ENCODE measurements at regions not wholly inside any gene's neighbourhood (a gene's known extent, or its start where the extent isn't known, plus 50 kb on each side); places are given as distances from the start of the nearest gene placed in this dataset.

DNA sequence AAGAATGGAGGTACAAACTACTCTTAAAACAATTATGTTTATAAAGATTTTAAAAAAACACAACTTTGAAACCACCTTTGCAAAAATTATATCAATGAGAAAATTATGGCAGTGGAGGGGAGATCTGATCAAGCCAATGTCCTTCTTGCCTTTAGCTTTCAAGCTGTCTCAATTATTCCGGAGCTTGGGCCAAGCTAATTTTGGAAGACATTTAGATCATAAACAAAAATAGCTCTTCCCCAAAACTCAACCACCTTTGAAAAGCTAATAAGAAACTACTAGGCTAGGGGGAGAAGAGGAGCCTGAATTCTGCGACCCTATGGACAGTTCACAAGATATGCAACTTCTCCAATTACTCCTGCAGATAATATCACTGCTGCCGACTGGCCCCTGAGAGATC, 263.3 kb downstream of the ICE1 start:
- TF ChIP-seq, protein P1, sequence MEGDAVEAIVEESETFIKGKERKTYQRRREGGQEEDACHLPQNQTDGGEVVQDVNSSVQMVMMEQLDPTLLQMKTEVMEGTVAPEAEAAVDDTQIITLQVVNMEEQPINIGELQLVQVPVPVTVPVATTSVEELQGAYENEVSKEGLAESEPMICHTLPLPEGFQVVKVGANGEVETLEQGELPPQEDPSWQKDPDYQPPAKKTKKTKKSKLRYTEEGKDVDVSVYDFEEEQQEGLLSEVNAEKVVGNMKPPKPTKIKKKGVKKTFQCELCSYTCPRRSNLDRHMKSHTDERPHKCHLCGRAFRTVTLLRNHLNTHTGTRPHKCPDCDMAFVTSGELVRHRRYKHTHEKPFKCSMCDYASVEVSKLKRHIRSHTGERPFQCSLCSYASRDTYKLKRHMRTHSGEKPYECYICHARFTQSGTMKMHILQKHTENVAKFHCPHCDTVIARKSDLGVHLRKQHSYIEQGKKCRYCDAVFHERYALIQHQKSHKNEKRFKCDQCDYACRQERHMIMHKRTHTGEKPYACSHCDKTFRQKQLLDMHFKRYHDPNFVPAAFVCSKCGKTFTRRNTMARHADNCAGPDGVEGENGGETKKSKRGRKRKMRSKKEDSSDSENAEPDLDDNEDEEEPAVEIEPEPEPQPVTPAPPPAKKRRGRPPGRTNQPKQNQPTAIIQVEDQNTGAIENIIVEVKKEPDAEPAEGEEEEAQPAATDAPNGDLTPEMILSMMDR (conservative IDR thresholded peaks at IDR 0.05; ENCODE audit: low read depth), result no peak
- no peak for DNase-seq (ENCODE audit: low spot score)
- ChIA-PET POLR2A (ENCODE audit: low non-redundant PET) (no interaction called here), CTCF (no interaction called here)
- no peak overlapping the region for H3K27ac ChIP-seq

DNA sequence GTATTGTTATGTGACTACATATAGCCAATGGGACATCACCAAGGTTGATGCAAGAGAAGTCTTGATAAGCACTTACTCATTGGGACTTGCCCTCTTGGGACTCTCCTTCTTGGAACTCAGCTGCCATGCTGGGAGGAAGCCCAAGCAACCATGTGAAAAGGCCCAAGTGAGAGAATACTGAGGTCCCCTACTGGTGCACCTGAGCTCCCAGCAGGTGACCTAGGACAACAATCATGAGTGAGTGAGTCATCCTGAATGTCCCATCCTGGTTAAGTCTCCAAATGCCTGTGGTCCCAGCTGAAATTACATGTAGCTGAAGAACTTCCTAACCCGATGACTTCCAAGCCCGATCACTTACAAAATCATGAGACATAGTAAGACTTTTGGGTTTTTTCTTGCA, 260.7 kb downstream of the ICE1 start:
- POLR2A ChIA-PET (ENCODE audit: low non-redundant PET), result no interaction called here

DNA sequence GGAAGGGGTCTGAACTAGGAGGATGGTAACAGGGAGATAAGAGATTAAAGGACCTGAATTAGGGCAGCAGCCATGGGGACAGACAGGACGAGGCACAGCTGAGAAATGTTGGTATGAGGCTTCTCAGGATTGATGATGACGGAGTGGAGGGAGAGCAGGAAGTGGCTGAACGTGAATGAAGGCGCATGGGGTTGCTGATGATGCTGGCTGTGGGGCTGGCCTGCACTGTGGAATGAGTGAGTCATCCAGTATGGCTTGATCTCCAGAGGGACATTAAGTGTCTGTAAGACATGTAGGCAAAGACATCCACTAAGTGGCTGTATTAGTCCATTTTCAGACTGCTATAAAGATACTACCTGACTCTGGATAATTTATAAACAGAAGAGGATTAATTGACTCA, 256.4 kb downstream of the ICE1 start:
- DNase-seq (ENCODE audit: low spot score), result no peak
- ChIA-PET CTCF (no interaction called here), POLR2A (ENCODE audit: low non-redundant PET) (no interaction called here)

More for the DNA sequence above, 260.7 kb downstream of the ICE1 start:
- TF ChIP-seq, protein P1 (conservative IDR thresholded peaks at IDR 0.05; ENCODE audit: low read depth), result no peak
- no peak overlapping the region for H3K27ac ChIP-seq
- CTCF ChIA-PET, result interaction anchor here (0.6 kb wide), 1 partner anchor 115 kb away, joined by 3 read pairs; no protein-coding TSS in a partner anchor
- DNase-seq (ENCODE audit: low spot score), result no peak

DNA sequence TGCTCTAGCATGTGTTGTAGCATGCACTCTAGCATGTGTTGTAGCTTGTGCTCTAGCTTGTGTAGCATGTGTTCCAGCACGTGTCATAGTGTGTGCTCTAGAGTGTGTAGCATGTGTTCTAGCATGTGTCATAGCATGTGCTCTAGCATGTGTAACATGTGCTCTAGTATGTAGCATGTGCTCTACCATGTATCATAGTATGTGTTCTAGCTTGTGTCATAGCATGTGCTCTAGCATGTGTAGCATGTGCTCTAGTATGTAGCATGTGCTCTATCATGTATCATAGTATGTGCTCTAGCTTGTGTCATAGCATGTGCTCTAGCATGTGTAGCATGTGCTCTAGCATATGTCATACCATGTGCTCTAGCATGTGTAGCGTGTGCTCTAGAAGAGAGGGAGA, 255.3 kb downstream of the ICE1 start:
- POLR2A ChIA-PET (ENCODE audit: low non-redundant PET), result no interaction called here
- no peak for DNase-seq (ENCODE audit: low spot score)
- H3K27ac ChIP-seq, result no peak overlapping the region
- CTCF ChIA-PET, result no interaction called here
- TF ChIP-seq, protein P1 (conservative IDR thresholded peaks at IDR 0.05; ENCODE audit: low read depth), result no peak

More for the DNA sequence above, 256.4 kb downstream of the ICE1 start:
- H3K27ac ChIP-seq, result no peak overlapping the region
- TF ChIP-seq, protein P1 (conservative IDR thresholded peaks at IDR 0.05; ENCODE audit: low read depth), result no peak

DNA sequence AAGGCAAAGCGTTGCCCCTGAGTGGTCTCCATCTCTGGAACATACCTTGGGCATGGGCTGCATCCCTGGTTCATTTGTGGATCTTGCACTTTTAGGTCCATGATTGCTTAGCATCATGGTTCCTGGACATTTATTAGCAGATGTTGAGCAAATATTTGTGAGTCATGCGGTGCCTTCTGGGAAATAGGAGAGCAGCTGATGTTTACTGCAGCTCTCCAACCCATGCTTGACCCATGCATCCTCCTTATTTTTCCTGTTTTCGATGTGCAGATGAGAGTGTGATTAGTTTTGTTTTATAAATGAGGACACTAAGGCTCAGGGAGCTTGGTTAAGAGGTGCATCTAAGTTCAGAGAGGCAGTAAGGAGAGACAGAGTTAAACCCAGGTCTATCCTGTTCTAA, 253.7 kb downstream of the ICE1 start:
- ChIA-PET POLR2A (ENCODE audit: low non-redundant PET) (no interaction called here), CTCF (no interaction called here)
- no peak overlapping the region for H3K27ac ChIP-seq
- DNase-seq (ENCODE audit: low spot score), result no peak
- TF ChIP-seq, protein P1 (conservative IDR thresholded peaks at IDR 0.05; ENCODE audit: low read depth), result no peak

DNA sequence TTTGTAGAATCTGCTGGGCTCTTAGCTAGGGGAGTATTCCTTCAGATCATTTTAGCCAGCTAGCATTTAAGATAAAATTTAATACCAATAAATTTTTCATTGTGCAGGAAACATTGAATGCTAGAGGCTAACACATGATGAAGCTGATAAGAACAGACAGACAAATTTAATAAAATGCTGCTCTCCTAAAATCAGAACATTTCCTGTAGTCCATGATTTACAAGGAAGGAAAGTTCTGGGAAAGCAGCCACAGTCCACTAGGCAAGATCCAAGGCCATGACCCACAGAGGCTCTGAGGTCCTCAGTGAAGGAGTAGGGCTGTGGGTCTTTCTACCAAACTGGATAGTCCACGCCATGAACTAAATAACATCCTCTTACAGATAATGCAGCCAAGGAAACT, 253.0 kb downstream of the ICE1 start:
- H3K27ac ChIP-seq, result no peak overlapping the region
- no peak for DNase-seq (ENCODE audit: low spot score)
- POLR2A ChIA-PET (ENCODE audit: low non-redundant PET), result no interaction called here
- TF ChIP-seq, protein P1 (conservative IDR thresholded peaks at IDR 0.05; ENCODE audit: low read depth), result no peak
- CTCF ChIA-PET, result no interaction called here

DNA sequence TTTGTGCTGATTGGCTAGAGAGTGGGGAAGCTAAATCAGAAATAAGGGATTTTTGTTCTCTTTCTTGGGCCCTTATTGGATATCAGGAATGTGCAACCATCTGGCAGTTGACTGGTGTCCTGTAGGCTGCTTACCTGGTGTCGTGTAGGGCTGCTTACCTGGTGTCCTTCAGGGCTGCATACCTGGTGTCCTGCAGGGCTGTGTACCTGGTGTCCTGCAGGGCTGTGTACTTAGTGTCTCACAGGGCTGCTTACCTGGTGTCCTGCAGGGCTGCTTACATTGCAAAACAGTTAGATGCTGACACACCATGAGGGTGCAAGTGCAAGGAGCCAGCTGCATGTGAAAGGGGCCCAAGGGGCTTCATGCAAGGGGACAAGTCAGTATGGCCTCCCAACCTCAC, 249.3 kb downstream of the ICE1 start:
- ChIA-PET POLR2A (ENCODE audit: low non-redundant PET) (no interaction called here), CTCF (no interaction called here)
- TF ChIP-seq, protein P1 (conservative IDR thresholded peaks at IDR 0.05; ENCODE audit: low read depth), result no peak
- no peak overlapping the region for H3K27ac ChIP-seq
- DNase-seq (ENCODE audit: low spot score), result no peak
